ENCODE measurements at regions not wholly inside any gene's neighbourhood (a gene's known extent, or its start where the extent isn't known, plus 50 kb on each side); places are given as distances from the start of the nearest gene placed in this dataset.

DNA sequence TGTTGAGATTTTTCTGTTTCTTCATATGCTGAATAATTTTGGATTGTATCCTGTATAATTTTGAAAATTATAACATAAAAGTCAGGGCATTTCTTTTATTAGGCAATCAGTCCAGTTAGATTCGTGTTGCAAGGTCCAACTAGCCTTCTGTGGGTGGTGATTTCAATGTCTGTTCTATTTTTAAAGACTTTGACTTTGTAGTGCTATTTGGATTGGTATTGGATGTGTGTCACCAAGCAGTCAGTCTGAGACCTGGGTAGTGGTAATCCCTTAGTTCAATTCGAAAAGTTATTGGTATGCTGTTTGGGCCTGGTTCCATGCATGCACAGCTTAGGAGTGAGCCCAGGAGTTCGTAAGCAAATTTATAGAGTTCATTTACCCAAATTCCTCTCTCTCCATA is 82.2 kb downstream of the EPDR1 start:
- DNase-seq = no peak

DNA sequence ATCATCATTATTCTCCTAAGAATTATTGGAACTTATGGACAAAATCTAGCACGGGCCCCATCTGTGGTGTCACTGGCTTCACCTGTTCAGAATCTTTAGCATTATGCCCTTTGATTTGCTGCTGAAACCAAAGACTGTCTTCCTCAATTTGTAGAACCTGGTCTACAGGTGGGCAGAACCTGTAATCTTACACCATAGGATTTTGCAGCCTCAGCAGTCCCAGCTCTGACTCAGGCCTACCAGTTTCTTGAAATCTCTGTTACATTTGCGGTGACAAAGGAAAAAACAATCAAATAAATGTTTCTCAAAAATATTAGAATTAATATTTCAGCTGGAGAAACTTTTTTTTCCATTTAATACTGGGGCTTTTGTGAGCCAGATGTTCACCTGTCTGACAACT is 86.1 kb downstream of the EPDR1 start:
- DNase-seq = no peak

DNA sequence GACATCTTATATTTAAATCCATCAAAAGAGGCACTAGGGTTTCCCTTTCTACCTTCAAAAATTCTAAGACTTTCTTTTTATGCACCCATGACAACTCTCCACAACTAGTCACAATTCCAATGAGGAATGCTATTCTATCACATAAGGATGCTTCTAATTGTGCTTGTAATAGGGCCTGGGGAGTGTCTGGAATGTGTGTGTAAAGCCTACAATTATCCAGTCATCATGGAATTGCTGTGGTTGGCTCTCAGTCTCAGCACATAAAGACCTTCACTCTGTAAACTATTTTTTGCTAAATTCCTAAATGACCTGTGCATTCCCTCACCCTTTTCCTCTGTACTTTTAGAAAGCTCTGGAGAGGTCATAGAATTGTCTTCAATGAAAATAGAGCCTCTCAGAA is 86.7 kb downstream of the EPDR1 start:
- DNase-seq = no peak

DNA sequence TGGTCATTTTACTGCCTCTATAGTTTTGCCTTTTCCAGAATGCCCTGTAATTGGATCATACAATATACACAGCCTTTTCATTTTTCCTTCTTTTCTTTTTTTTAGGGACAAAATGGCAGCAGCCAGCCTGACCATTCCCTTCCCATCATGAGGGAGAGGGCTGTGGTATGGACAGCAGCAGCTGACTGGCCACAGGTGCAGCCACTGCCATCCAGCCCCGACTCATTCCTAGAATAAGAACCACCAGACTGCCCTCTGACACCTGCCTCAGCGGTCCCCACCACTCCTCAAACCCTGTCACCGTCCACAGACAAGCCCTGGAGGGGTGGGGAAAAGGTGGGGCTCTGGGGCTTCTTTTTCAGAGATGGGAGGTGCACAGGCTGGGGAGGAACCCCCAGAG is 92.8 kb downstream of the EPDR1 start:
- no peak for DNase-seq

DNA sequence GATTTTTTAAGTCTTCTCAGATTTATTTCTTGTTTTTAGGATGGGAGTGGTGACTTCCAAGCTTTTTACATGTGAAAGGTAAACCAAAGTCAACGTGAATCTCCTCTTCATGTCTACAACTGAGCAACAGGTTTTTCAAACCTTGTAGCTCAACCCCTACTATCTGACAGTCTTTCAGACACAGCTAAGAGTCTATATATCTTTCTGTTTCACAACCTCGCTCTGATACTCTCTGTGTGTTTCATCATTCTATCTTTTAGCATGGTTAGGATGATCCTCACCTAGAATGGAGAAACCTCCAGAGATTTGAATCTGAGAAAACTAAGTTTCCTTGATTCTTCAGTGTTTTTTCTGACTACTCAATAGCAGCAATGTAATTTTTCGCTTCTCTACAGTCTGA is 96.1 kb downstream of the EPDR1 start:
- DNase-seq = no peak

DNA sequence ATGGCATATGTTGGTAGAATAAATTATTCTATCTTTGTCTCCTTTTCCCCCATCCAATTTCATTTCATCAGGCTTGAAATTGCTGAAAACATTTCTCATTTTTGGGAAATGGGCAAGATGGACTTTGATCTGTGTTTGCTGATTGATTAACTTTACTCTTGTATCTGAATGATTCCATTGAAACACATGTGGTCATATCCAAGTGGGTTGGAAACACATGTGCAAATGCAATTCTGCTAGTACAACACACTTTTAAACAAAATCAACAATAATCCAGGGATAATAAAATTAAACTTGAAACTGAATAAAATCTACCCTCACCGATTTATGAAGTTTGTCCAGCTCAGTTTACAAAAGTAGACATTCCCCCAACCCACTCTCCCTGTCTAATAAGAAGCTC is 96.9 kb downstream of the EPDR1 start:
- no peak for DNase-seq

DNA sequence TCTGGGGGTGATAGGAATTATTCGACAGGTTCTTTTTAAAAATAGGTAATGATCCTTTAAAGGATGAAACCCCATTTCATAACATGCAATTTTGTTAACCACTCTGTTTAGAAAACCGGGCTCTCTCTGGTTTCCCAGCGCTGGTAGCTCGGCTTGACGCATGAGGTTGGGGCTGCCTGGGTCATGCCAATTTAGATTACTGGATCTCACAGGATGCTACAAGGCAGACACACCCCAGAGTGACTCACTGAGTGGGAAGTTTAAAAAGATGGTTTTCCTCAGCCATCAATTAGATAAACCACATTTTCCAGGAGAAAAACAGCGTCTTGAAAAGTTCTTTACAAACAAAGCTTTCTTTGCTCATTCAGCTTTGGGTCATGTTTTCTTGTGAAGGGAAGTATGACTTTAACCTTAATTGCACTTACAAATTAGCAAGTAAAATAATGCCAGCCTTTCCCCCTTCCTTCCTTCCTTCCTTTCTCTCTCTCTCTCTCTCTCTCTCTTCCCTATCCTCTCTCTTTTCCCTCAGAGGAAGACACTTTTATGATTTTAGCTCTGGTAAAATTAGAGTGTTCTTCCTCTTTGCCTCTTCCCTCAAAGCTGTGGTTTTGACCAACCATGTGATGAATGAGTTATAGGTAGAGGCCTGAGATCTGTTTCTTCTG is 99.8 kb downstream of the EPDR1 start:
- no peak for DNase-seq

DNA sequence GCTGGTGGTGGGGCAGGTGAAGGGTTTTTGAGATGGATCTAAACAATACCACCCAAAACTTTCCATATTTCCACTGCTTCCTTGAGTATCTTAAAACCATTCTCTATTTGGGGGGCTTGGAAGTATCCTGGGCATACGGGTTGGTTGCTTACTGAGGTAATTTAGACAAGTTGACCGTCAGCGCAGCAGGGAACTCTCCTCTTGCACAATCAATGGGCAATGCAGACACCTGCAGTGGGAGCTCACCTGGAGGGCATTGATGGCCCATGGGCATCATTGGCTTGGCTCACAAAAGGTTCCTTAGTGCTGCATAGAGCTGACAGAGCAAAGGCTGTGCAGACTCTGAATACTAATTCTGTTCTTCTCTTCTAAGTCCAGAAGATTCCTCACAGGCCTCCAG is 101.5 kb downstream of the EPDR1 start:
- no peak for DNase-seq

DNA sequence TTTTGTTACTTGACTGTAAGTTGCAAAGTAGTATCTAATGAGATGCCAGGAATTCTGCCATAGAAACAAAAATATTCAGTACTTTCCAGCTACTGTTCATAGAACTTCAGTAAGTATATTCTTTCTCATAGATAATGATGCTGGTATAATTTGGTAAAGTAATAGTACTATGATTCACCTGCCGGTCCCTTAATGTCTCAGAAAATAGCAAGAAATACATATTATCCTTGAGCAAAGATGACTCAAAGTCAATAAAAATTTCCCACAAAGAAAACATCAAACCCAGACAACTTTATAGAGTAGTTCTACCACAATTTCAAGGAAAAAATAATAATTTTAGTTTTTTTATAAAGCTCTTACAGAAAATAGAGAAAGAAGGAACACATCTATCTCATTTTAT is 105.4 kb downstream of the EPDR1 start:
- DNase-seq = no peak

DNA sequence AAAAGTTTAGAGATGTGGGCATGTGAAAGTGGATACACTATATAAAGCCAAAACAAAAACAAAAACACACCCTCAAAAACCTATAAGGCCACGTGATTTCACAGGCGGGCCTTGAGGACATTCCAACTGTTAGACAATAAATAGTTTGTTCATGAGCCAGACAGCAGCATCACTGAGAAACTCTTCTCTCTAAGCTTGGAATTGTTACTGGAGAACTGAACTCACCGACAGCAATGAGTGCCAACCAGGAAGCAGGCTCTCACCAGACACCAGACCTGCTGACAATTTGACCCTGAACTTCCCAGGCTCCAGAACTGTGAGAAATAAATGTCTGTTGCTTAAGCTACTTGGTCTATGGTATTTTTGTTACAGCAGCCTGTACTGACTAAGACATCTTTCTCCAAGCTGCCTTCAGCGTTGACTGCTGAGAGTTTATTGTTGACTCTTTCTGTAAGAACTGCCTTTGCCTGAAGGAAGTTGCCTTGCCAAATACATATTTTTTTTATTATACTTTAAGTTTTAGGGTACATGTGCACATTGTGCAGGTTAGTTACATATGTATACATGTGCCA is 107.5 kb downstream of the EPDR1 start:
- no peak for DNase-seq

DNA sequence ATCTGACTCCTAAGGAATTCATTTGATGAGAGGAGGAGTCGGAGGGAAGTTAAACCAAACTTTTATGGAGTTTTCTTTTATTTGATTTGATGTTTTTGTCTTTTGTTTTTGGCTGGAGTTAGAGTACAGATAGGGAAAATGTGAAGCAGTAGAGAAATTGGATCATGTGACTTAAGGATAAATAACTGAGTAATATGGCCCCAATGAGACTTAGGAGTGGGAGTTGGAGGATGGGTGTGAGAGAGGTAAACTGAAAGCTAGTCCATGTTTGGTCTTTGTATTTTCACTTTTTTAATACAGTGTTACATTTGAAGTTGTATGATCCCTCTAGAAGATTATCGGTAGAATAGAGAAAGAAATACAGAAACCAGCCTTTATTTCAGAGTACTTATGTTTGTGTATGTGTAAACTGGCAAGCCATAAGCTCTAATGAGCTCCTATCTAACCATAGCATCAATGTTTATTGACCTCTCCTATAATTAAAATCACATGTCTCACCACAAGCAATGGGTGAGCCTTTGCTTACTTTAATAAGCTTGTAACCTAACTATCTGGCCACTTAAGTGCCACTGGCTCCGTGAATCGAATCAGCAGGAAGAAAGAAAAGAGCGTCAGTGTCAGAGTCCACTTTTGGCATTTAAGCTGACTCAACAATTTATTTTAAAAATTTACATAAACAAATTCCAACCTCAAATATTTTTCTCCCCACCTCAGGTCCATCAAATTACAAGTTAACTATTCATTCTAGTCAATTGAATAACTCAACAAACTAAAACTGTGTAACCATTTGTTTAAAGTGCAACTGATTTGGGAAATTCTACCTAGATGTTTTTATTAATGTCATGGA is 113.8 kb downstream of the EPDR1 start:
- no peak for DNase-seq

DNA sequence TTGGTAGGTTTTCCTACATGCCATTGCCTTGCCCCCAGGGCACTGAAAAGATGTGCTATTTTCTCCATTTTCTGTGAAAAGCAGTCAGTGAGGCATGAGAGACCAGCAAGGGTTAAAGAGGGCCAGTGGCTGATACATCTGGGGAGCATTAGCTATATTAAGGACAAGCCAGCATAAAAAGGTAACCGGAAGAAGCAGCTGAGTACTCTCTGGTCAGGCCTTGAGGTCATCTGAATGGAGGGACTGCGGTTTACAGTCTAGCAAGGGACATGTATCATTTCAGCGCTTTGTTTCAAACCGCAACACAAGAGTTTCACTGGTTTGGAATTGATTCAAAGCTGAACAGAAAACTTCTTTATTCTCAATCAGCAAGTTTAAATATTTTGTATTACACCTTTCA is 120.4 kb downstream of the EPDR1 start:
- no peak for DNase-seq

DNA sequence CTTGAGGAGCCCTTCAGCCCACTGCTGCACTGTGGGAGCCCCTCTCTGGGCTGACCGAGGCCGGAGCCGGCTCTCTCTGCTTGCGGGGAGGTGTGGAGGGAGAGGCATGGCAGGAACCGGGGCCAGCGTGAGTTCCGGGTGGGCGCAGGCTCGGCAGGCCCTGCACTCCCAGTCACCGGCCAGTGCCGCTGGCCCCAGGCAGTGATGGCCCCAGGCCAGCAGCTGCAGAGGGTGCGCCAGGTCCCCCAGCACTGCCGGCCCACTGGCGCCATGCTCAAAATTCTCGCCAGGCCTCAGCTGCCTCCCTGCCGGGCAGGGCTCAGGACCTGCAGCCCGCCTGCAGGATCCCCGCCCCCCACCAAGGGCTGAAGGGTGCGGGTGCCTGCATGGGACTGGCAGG is 128.4 kb upstream of the STARD3NL start:
- DNase-seq = no peak

DNA sequence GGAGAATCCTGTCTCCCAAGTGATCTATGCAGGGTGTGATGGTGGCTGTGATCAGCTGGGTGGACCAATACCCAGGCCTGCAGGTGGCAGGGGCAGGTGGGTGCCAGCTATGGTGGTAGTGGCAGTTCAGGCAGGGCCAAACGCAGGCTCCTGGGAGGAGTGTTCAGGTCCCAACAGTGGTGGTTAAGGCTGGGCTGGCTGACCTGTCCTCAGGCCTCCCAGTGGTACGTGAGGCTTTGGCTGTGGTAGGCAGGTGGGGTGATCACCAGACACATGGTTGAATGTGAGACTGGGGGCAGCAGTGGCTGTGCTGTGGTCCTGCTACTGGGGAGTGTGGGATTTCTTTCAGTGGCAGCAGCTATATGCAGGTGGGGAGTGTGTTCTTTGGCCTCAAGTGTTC is 126.7 kb upstream of the STARD3NL start:
- no peak for DNase-seq

DNA sequence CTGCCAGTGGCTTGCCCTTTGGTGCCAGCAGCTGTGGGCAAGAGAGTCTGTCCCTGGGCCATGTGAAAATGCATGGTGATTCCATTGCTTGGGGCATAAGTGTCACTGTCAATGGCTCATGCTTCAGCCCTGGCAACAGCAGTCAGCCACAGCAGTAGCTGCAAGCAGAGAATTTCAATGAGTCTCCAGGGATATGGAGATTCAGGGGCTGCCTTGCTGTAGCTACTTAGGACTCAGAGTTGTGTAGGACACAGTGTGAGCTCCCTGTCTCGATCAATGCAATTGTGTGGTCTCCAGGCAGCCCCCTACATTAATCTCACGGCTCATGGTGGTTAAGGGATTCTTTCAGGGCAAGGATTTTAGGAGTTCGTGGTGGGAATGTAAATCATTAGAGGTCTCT is 126.3 kb upstream of the STARD3NL start:
- no peak for DNase-seq

DNA sequence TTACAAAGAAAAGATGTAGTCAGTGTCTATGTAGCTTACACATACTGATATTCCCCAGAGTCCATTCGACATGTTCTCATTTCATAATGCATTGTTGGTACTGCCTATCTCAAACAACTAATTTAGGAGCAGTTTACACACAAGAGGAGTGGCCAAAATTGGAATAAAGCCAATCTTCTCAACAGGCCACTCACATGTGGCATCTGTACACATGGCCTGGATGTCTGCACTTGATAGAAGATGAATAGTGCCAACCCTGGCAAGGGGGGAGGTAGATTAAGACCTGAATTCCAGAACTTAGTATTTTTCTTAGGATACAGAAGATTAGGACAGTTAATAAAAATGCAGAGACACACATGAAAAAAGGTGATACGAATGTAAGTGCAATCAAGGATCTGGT is 125.3 kb upstream of the STARD3NL start:
- DNase-seq = no peak

DNA sequence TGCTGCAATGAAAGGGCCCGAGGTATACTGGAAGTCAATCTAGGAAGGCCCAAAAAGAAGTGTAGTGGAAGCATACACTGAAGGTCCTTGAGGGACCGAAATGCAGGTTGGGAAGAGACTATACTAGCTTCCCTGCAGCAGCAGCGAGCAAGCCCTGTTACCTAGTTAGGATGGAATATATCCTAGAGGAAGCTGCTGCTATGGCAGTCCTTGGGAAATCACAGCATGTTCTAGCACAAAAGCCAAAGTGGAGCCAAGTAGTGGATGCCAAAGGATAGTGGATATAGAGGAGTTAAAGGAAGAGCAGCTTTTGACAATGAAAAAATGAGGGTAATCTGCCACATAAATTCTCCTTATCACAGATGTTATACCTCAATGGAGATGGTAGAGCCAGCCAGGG is 123.8 kb upstream of the STARD3NL start:
- DNase-seq = no peak

DNA sequence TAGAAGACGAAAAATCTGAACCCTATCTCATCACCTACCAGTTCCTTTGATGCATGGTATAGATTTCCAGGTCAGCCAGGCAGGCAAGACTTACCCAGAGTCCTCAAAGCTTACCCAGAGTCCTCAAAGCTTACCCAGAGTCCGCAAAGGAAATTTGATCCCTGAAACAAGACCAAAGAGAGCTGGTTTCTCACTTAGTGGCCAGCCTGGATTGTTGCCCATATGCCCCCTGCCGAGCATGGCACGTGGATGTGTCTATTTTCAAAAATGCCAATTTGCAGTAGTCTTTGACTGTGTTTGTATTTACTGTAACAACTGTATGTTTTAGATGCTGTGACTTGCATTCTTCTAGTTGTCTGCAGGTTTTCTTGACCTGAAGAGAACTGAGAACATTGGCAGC is 120.2 kb upstream of the STARD3NL start:
- DNase-seq = no peak

DNA sequence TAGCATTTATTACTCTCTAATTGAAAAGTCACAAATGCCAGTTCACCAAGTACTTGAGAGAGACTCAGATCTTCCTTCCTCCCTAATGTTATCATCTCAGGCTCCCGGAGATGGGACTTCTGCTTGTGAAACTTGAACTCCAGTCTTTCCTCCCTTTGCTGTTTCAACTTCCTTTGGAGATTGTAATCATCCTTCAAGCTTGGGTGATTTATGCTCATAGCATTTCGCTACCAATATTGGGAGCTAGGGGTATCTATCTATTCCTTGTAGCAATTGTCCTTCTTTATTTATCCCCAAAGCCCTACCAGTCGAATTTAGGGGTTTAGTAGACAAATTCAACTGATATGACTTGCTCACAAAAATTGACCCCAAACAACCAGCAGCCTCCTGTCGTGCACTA is 117.9 kb upstream of the STARD3NL start:
- no peak for DNase-seq

DNA sequence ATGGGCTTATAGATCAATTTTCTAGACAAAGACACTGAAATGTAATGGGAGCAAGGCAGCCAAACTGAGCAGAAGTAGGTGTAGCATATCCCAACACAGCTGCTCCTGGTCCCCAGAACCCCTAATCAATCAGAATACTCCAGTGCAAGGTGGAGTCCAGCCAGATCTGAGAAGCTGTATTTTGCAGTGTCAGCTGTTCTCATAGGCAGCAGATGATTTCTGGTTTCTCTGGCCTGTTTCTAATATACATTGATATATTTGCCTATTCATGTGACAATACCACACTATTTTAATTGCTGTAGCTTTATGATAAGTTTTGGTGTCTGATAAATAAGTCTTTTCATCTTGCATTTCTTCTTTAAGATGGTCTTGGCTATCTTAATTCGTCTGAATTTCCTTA is 117.4 kb upstream of the STARD3NL start:
- DNase-seq = no peak

DNA sequence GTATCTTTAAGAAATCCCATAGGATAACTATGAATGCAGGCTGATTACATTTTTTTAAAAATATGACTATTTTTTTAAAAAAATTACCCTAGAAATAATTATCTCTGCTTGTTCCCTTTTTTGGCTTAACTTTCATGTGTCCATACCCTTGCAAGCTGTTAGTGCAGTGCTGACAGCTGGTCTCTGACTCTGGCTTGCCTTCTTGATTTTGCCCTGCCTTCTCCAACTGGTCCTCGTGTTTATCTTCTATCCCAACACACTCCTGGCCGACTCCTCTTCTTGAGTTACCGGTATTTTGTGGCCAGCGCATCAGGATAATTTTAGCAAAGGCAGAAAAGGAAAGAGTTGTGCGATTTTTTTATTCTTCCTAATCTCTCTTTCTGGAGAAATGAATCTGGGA is 111.7 kb upstream of the STARD3NL start:
- DNase-seq = no peak

DNA sequence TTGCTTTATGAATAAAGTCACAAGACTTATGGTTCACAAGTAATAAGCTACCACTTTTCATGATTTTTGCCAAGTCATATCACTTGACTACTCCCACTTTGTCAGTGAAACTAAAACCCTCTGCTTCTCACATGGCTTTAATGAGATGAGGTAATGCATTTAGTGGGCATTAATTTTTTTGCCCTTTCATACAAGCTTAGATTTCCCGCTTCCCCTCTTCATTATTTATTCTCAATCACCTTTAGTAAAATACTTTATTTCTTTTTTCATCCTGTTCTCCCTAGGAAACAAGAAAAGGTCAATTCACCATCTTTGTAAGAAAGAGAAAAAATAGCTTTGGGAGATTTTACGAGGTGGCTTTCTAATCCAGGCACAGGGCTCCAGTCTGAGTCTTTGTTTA is 109.6 kb upstream of the STARD3NL start:
- DNase-seq = no peak

DNA sequence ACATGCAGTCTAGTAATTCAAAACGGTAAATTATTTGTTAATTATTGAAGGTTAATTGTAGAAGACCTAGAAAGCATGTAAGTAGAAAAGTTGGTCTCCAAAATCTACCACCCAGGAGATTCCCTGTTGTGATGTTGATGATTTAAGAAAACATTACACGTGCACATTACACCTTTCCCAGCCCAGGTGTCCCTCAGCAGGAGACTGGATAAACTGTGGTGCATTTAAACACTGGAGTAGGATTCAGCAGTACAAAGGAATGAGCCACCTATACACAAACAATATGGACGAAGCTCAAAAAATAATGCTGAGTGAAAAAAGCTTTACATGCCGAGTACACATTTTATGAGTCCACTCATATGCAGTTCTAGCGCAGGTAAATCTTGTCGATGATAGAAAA is 109.0 kb upstream of the STARD3NL start:
- no peak for DNase-seq

DNA sequence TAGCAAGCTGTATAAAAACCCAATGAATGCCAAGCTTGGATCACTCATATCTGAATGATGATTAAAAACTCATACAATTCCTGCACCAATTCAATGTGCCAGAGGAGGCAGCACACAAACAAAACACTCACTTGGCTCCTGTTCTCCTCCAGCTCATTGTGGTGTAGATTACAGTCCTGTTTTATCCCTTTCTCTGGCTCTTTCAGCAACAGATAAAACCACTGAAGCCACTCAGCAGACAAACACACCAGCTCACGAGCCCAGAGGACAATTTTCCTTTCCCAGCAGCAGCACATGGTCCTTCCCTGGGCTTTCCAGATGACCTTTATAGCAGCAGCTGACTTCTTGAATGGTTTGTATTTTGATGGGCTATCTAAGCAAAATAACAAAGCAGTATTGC is 107.3 kb upstream of the STARD3NL start:
- DNase-seq = peak; percentile 11

All from dermis blood vessel endothelial cell (primary cell).